CD4-positive, alpha-beta T cell treated with Interleukin-6 for 4 hours (primary cell): ENCODE measurements at regions not wholly inside any gene's neighbourhood (a gene's known extent, or its start where the extent isn't known, plus 50 kb on each side); places are given as distances from the start of the nearest gene placed in this dataset.
"Not testable (repeated sequence)": the region's sequence is repeated elsewhere in the genome, so short reads cannot be mapped to it uniquely, and the experiment has no call there.

ENCODE experiments used
- DNase-seq: peaks from one replicate; pipeline ENCODE4 v3.0.0-alpha.2; 2020; ENCODE audit warnings: mixed read lengths

- DNase-seq, result no peak
Measured at GRCh38 chr9:75463871-75464270, 375.6 kb downstream of the OSTF1 start.

DNA sequence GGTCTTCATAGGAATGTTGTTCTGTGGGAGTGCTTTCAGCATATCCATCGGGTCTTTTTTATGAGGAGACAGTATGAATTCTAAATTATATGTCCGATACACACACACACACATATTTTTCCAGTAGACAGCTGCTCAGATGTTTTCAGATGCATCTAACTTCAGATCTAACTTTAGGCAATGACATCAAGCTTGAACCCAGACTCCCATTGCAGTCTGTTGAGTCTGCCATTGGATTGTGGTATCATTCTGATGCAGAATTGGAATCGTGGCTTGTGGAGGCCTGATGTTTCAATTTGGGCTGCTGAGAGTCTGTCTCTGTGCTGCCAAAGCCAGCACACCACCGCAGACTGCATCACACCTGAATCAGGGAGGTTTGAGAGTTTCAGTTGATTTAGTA, 376.4 kb downstream of the OSTF1 start:
- no peak for DNase-seq

DNA sequence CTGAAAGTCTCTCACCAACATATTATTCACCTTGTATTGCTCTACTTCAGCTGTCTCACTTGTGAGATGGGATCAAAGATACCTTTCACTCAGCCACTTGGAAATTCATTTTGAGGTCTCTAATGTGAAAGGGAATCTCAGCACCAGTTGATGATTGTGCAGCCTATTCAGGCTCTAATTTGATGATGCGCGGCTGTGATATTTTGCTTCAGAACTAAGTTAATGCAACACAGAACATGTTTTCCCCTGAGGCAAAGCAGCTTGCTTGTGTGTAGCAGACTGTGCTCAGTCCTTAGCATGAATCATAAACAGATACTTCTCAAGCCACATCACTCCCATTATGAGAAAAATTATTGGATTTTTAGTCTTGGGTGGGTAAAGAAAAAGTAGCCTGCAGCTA, 378.8 kb downstream of the OSTF1 start:
- DNase-seq, result no peak

DNA sequence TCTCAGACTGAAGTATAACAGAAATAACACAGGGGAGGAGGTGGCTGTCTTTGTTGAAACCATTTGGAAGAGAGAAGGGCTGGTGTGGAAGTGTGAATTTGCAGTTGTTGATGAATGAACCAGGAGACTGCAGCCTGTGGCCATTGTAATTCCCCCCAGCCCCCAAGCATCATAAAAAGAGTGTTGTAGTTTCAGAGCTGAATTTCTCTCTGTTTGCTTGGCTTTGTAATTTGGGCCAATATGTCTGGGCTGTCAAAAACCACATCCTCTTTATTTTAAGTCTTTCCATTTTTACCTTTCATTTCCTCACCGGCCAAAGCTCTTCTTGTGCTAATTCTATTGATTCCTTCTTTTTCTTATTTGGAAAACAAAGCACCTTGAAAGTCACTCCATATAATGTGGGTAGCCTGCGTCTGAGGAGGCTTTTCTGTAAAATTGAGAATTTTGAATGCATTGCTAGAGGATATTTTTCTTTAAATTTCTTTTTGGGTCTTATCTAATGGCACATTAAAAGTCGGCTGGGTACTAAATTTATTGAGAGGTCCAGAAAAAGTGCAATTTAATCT, 383.3 kb downstream of the OSTF1 start:
- DNase-seq, result no peak

DNA sequence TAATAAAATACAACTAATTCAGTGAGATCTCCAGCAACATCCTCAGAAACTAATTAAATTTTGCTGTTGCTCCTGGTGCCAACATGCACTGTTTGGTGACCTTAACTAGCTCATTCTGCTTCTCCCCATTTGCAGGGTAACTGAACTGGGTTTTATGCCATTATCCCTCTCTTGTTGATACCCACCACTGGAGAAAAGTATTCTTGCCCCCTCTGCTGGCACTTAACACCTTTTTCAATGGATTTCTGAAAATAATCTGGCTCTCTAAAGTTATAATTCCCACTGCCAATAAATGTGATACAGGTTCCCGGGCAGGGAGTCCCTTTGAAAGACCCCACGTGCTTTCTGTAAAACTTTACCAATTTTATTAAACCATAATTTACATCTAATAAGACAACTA, 394.3 kb downstream of the OSTF1 start:
- no peak for DNase-seq

DNA sequence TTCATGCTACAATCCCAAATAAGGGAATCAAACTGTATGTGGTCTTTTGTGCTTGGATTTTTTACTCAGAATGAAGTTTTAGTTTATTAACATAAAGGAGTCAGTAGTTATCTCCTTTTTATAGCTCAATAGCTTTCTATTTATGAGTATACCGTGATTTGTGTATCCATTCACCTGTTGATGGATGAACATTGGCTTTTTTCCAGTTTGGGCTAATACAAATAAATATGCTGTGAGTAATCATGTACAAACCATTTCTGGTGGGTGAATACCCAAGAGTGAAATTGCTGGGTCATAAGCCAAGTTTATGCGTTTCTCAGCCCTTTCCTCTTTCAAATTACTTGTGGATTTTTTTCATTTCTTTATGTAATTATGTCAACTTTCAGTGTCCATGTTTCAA, 395.3 kb downstream of the OSTF1 start:
- no peak for DNase-seq

DNA sequence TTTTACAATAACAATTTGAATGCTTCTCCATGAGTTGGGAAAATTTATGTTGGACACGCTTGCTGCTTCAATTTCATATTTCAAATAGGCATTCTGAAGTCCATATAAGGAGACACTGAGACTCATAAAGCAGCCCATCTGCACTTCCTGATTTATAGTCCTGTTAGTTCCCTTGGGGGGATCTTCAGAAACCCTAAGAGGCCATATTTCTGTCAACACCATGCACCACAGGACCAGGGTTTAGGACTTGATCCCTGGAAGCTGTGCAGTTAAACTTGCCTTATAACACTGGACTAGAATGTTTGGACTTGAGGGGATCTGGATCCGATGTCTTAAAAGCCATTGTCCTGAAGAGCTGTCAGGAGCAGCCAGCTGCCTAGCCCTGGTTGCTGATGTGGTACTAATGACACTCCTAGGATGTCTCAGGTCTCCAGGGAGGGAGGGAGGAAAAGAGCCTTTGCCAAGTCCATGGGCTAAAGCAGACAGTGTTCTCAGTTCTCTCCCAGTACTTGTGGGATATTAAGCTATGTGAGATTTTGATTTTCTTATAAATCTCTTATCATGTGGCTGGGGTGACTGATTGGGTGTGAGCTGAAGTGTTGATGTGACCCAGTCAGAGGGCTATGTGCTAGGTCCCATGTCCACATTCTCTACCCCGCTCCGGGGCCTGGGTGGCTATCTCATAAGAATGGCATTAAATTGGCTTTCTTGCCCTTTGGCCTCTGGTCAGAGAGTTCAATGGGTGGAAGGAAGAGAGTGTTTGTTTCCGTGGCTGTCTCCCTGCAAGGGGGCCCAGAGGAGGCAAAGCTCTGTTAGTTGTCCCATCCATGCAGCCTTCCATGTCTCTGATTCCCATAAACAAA, 399.8 kb downstream of the OSTF1 start:
- DNase-seq, result no peak

DNA sequence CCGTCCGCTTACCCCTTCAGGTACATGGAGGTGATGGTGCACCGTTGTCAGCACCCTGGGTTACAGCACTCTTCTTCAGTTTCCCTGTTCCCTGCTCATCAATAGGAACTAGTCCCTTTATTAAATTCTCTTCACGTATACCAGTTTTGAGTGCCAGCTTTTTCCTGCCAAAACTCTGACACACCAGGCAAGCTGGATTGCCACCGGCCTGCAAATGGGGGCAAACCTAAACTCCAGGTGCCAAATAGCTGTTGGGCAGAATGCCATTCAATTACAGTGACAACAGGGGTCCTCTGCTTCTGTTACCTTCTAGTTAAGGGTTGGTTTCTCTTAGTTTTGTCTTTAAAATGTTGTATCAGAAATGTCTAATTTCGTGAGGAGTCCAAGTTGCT, 400.4 kb downstream of the OSTF1 start:
- no peak for DNase-seq

GRCh38 chr9:75490326-75490725, 400.1 kb upstream of the PCSK5 start:
- no peak for DNase-seq

- no peak for DNase-seq
Measured at GRCh38 chr9:75491533-75491932, 398.9 kb upstream of the PCSK5 start.

DNA sequence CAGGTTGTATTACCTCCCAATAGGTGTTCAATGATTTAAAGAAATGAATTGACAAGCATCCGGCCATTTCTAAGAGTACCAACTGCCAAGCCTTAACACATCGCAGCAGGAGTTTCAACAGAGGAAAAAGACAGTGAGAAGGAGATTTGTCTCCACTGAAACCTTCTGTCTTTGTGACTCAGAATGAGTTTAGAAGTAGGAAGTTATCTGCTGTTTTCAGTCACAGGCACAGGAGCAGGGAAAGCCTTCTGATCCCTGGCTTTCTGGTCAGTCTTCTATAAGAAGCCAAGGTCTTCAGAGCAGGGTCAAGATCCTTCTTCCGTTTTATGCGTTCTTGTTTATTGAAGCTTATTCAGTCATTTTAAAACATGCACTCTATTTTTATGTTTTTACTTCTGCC, 390.7 kb upstream of the PCSK5 start:
- no peak for DNase-seq

DNA sequence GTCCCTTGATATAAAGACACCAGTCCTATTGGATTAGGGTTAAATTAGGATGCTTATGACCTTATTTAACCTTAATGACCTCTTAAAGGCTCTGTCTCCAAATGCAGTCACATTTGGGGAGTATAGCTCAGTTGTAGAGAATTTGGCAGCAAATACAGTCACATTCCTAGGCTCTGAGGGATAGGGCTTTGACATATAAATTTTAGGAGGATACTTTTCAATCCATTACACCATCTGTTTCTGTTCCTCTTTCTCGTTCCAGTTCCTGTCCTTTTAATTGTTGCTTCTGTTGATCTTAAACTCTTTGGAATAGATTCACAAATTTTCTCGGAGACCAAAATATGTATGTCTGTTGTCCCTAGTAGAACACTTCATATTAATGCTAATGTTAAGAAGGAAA, 390.0 kb upstream of the PCSK5 start:
- DNase-seq, result no peak

GRCh38 chr9:75500940-75501339, 389.5 kb upstream of the PCSK5 start:
- not testable (repeated sequence) for DNase-seq

GRCh38 chr9:75504721-75505120, 385.8 kb upstream of the PCSK5 start:
- DNase-seq, result no peak

DNA sequence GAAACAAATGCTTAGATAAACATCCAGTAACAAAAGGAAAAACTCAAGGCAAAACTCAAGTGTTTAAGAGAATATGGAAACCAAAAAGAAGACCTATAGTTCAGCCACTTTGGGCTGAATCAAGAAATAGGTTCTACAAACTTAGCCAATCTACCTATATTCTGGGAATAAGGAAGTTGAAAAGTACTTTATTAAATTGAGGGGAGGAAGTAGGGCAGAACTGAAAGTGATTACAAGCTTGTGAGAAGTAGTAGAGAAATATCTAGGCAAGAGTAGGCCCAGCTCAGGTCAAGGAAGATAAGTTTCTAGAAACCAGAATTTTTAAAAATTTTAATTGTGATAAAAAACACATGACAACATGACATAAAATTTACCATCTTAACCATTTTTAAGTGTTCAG, 384.8 kb upstream of the PCSK5 start:
- DNase-seq, result no peak

- no peak for DNase-seq
Measured at GRCh38 chr9:75529463-75529862, 361.0 kb upstream of the PCSK5 start.

- DNase-seq, result no peak
Measured at GRCh38 chr9:75531588-75531987, 358.9 kb upstream of the PCSK5 start.

DNA sequence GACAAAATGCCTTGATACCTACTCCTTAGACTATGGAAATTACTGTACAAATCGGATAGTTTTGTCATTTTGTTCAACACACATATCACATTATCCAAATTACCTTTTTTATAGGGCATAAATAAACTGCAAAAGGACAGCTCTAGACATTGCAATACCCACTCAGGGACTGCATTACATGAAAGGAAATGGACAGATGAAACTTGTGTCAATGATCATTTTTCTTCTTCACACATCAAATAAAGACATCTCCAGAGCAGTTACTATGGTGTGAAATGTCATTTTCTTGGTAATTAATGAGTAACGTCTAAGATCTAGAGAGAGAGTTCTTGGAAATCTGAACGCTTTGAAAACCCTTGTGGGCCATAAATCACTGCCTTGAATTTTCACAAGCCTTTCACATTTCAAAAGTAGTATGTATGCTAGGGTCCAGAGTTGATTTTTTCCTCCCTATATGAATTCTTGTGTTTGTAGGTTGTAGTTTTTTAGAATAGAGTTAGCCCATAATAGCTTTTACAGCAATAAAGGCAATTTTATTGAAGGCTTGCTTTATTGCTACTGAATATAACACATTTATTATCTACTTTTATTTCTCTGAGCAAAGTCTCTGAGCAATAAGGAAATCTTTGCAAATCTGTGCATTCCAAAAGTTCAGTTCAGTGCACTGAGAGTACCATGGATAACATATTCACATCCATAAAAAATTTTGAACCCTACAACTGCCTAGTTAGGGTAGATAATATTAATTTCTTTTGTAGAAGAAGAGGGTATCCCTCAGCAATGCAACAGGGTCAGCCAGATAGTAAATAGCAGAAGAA, 358.0 kb upstream of the PCSK5 start:
- no peak for DNase-seq

DNA sequence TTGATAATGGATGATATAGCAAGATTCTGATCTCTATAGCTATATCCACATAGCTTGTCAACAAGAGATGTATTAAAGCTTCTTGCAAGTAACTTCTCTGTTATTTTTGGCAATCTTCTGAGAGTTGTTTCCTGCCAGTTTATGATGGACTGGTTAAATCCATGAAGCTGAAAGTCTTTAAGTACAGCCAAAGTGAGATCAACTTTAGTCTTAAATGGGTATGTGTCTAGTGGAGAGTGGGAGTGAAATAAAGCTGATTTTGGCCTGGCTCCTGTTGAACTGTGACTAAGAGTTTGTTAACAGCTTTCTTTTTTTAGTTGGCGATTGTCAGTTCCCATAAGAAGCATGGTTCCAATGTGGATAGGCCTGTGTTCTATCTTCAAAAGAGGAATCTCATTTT, 350.9 kb upstream of the PCSK5 start:
- DNase-seq, result no peak

DNA sequence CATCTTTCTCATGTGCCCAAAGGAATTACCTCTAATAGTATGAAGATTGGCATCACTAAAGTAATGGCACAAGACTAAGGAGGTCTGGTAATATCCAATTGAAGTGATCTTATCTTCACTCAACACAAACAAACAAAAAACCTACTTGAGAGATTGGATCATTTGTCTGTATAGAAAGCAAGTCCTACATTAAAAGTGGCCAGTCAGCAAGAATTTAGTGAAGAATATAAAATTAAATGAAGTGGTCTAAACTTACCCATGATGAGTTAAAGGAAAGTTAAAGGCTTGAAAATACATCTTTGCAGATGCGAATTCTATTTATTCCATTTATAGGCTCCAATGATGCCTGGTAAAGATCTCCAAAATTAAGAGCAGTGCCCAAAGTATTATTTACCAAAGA, 350.3 kb upstream of the PCSK5 start:
- no peak for DNase-seq

- no peak for DNase-seq
Measured at GRCh38 chr9:75541734-75542133, 348.7 kb upstream of the PCSK5 start.

DNA sequence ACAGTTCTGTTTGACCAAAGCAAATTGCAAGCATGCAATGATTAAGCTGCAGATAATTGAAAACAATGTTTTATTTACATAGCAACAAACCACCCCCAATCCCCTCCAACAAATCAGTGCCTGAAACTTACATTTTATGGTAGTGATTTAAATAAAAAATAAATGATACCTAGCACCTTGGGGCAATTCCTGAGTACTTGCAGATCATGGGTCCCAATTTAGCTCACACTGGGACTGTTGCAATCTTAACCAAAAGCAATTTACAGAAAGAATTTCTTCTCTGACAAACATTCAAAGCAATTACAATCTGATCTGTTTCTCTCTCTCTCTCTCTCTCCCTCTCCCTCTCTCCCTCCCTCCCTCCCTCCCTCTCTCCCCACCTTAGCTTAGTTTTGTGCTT, 345.7 kb upstream of the PCSK5 start:
- DNase-seq, result no peak

GRCh38 chr9:75545287-75545686, 345.2 kb upstream of the PCSK5 start:
- DNase-seq, result no peak

DNA sequence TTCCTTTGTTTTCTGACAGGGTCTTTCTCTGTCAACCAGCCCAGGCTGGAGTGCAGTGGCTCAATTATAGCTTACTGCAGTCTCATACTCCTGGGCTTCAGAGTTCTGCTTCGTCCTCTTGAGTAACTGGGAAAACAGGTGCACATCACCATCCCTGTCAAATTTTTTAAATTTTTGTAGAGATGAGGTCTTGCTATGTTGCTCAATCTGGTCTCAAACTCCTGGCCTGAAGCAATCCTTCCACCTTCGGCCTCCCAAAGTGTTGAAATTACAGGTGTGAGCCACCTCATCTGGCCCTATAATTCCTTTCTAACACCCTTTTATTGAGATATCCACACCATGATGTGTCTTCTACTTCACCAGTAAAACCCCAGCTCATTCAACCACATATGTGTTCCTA, 341.6 kb upstream of the PCSK5 start:
- no peak for DNase-seq
